ENCODE measurements at regions not wholly inside any gene's neighbourhood (a gene's known extent, or its start where the extent isn't known, plus 50 kb on each side); places are given as distances from the start of the nearest gene placed in this dataset.

GRCh38 chr14:104486222-104486923 lies 93.2 kb upstream of the C14orf180 start:
- Histone ChIP-seq H3K36me3 (no peaks in the 10 kb centered on the region), H3K27me3 (replicated peaks; ENCODE audit: insufficient read depth) (no peaks in the 10 kb centered on the region), H3K4me1 (replicated peaks) (no peaks in the 10 kb centered on the region), H3K4me3 (no peak overlapping the region), H3K9me3 (no peaks in the 10 kb centered on the region), H3K27ac (no peak overlapping the region)
- 86% methylated on average over 18 of the region's 18 CpGs for WGBS
- peak; percentile 2 for DNase-seq (ENCODE audit: low spot score)
- intact Hi-C loops (cut with DNase I), result no loop called here
- no peak for TF ChIP-seq POLR2A (IDR thresholded peaks at IDR 0.05)
- no peak for TF ChIP-seq CTCF (IDR thresholded peaks at IDR 0.05)
- TF ChIP-seq POLR2AphosphoS5 (IDR thresholded peaks at IDR 0.05), result no peak

GRCh38 chr14:104494483-104494882 lies 85.1 kb upstream of the C14orf180 start:
- 60% methylated on average over 3 of the region's 3 CpGs for WGBS

GRCh38 chr14:104496095-104496494 lies 83.5 kb upstream of the C14orf180 start:
- intact Hi-C loops (cut with DNase I), result no loop called here
- H3K9me3 ChIP-seq, result no peaks in the 10 kb centered on the region
- no peak overlapping the region for H3K27ac ChIP-seq
- TF ChIP-seq POLR2AphosphoS5 (IDR thresholded peaks at IDR 0.05) (no peak), CTCF (IDR thresholded peaks at IDR 0.05) (no peak), POLR2A (IDR thresholded peaks at IDR 0.05) (no peak)
- no peak overlapping the region for H3K4me3 ChIP-seq
- WGBS, result 74% methylated on average over 5 of the region's 6 CpGs
- H3K4me1 ChIP-seq (replicated peaks), result no peaks in the 10 kb centered on the region
- no peak for DNase-seq (ENCODE audit: low spot score)
- no peaks in the 10 kb centered on the region for H3K36me3 ChIP-seq
- H3K27me3 ChIP-seq (replicated peaks; ENCODE audit: insufficient read depth), result no peaks in the 10 kb centered on the region

More at GRCh38 chr14:104494483-104494882, 85.1 kb upstream of the C14orf180 start:
- no peak for TF ChIP-seq POLR2AphosphoS5 (IDR thresholded peaks at IDR 0.05)
- no peak for TF ChIP-seq CTCF (IDR thresholded peaks at IDR 0.05)
- Histone ChIP-seq H3K4me1 (replicated peaks) (no peaks in the 10 kb centered on the region), H3K9me3 (no peaks in the 10 kb centered on the region), H3K27me3 (replicated peaks; ENCODE audit: insufficient read depth) (no peaks in the 10 kb centered on the region), H3K4me3 (no peak overlapping the region), H3K36me3 (no peaks in the 10 kb centered on the region), H3K27ac (no peak overlapping the region)
- intact Hi-C loops (cut with DNase I), result no loop called here
- DNase-seq (ENCODE audit: low spot score), result no peak

GRCh38 chr14:104499784-104500760 lies 79.5 kb upstream of the C14orf180 start:
- no peaks in the 10 kb centered on the region for H3K36me3 ChIP-seq
- no peaks in the 10 kb centered on the region for H3K4me1 ChIP-seq (replicated peaks)
- no peaks in the 10 kb centered on the region for H3K27me3 ChIP-seq (replicated peaks; ENCODE audit: insufficient read depth)
- H3K4me3 ChIP-seq, result no peak overlapping the region
- intact Hi-C loops (cut with DNase I), result no loop called here
- H3K27ac ChIP-seq, result no peak overlapping the region
- WGBS, result 56% methylated on average over 13 of the region's 15 CpGs
- TF ChIP-seq POLR2AphosphoS5 (IDR thresholded peaks at IDR 0.05) (no peak), CTCF (IDR thresholded peaks at IDR 0.05) (no peak)
- no peaks in the 10 kb centered on the region for H3K9me3 ChIP-seq
- no peak for DNase-seq (ENCODE audit: low spot score)
